CD4-positive, alpha-beta T cell (primary cell): ENCODE measurements at regions not wholly inside any gene's neighbourhood (a gene's known extent, or its start where the extent isn't known, plus 50 kb on each side); places are given as distances from the start of the nearest gene placed in this dataset.

Experiments
- ATAC-seq: fragments of 200-7000 bp; cut with Tn5 transposase; one replicate; pipeline ENCODE4 v1.10.0; 2022; ENCODE audit warnings: mild to moderate bottlenecking; ENCODE audit not compliant: poor library complexity
- CTCF ChIA-PET: fragments of 350-600 bp; sonication (Branson Sonifier 250); formaldehyde crosslinking; loops from one replicate; lab custom pipeline; 2021; ENCODE audit warnings: antibody characterized with exemption, inconsistent platforms; lab: Charles Lee
- POLR2A ChIA-PET: fragments of 350-600 bp; sonication (Branson Sonifier 250); formaldehyde crosslinking; loops from one replicate; lab custom pipeline; 2021; ENCODE audit warnings: antibody characterized with exemption, inconsistent platforms; lab: Charles Lee
- DNase-seq, 14 experiments: peaks; one replicate each; pipeline ENCODE4 v3.0.0-alpha.2; 2013 to 2020; ENCODE audit warnings: mixed read lengths in 2 of 14
- H3K27ac ChIP-seq, 2 donors: one replicate each; pipeline versions ENCODE4 v1.5.1 to v1.7.0; 2013; ENCODE audit warnings: low read length in 2 of 2, low read depth in 1 of 2, mild to moderate bottlenecking in 1 of 2
- H3K27me3 ChIP-seq, 2 experiments: 1 replicate in 1 of 2; 2 replicates in 1 of 2; pipeline versions ENCODE4 v1.6.1 to v1.7.0; 2013; ENCODE audit warnings: low read length in 2 of 2, control low read depth in 1 of 2, mild to moderate bottlenecking in 1 of 2, moderate library complexity in 1 of 2; ENCODE audit not compliant: insufficient read depth in 2 of 2, control insufficient read depth in 1 of 2
- H3K36me3 ChIP-seq: one replicate; pipeline ENCODE4 v1.6.1; 2013; ENCODE audit warnings: low read length, control low read depth; ENCODE audit not compliant: insufficient read depth
- H3K4me1 ChIP-seq: one replicate; pipeline ENCODE4 v1.6.1; 2013; ENCODE audit warnings: low read length, control low read depth; ENCODE audit not compliant: insufficient read depth
- H3K4me3 ChIP-seq: one replicate; pipeline ENCODE4 v1.5.1; 2013; ENCODE audit warnings: mild to moderate bottlenecking, low read length, moderate library complexity
- H3K9me3 ChIP-seq, 2 experiments: 1 replicate in 1 of 2; 2 replicates in 1 of 2; pipeline versions ENCODE4 v1.6.1 to v1.7.0; 2013; ENCODE audit warnings: low read length in 2 of 2, mild to moderate bottlenecking in 2 of 2, control low read depth in 1 of 2, moderate library complexity in 1 of 2; ENCODE audit not compliant: control insufficient read depth in 1 of 2, insufficient read depth in 1 of 2
- H3K27ac Mint-ChIP-seq: one replicate; pipeline ENCODE4 v1.8.0; 2020; ENCODE audit warnings: mixed read lengths
- H3K27me3 Mint-ChIP-seq: one replicate; pipeline ENCODE4 v1.8.0; 2021; ENCODE audit warnings: mixed read lengths
- H3K36me3 Mint-ChIP-seq: one replicate; pipeline ENCODE4 v1.8.0; 2021; ENCODE audit warnings: low read depth, mixed read lengths
- H3K4me1 Mint-ChIP-seq: one replicate; pipeline ENCODE4 v1.8.0; 2021; ENCODE audit warnings: low read depth, mixed read lengths
- H3K4me3 Mint-ChIP-seq: one replicate; pipeline ENCODE4 v1.8.0; 2020; ENCODE audit warnings: mild to moderate bottlenecking, mixed read lengths
- H3K9me3 Mint-ChIP-seq: one replicate; pipeline ENCODE4 v1.8.0; 2020; ENCODE audit warnings: mixed read lengths
- CTCF ChIP-seq: fragments of 200-600 bp; IDR thresholded peaks from one replicate; pipeline ENCODE4 v1.8.0; 2022; ENCODE audit warnings: antibody characterized with exemption, mild to moderate bottlenecking
- intact Hi-C, 2 experiments: fragments of 100-400 bp; cut with DNase I in 1 of 2; cut with micrococcal nuclease in 1 of 2; formaldehyde crosslinking; loops; one replicate each; pipeline versions ENCODE4 v1.15.1 to v1.9.0; 2023 to 2025; cut with DNase I, micrococcal nuclease

GRCh38 chr13:78787190-78787589, 128.2 kb upstream of the OBI1 start:
- ATAC-seq, result no peak
- H3K9me3 ChIP-seq, result no peaks in the 10 kb centered on the region
- peaks cover 2 to 32% of the 10 kb centered on the region in 2 experiments for H3K27me3 ChIP-seq
- H3K4me3 ChIP-seq, result no peak overlapping the region
- no peaks in the 10 kb centered on the region for H3K36me3 Mint-ChIP-seq
- TF ChIP-seq CTCF, result no peak
- no peak for DNase-seq
- no peaks in the 10 kb centered on the region for H3K4me1 Mint-ChIP-seq
- H3K4me1 ChIP-seq, result no peaks in the 10 kb centered on the region
- no peaks in the 10 kb centered on the region for H3K36me3 ChIP-seq
- POLR2A ChIA-PET, result no interaction called here
- intact Hi-C loops, result no loop called here
- H3K27ac ChIP-seq, result no peak overlapping the region
- no peak overlapping the region for H3K4me3 Mint-ChIP-seq
- CTCF ChIA-PET, result no interaction called here
- H3K27me3 Mint-ChIP-seq, result peaks cover 28% of the 10 kb centered on the region
- no peak overlapping the region for H3K27ac Mint-ChIP-seq
- H3K9me3 Mint-ChIP-seq, result no peaks in the 10 kb centered on the region

GRCh38 chr13:78786459-78786858, 127.5 kb upstream of the OBI1 start:
- H3K4me1 Mint-ChIP-seq, result no peaks in the 10 kb centered on the region
- TF ChIP-seq CTCF, result no peak
- H3K27ac Mint-ChIP-seq, result no peak overlapping the region
- no peak for DNase-seq
- no peak overlapping the region for H3K4me3 Mint-ChIP-seq
- Histone ChIP-seq H3K27ac (no peak overlapping the region), H3K4me1 (no peaks in the 10 kb centered on the region), H3K27me3 (peaks cover 2 to 32% of the 10 kb centered on the region in 2 experiments), H3K4me3 (no peak overlapping the region), H3K36me3 (no peaks in the 10 kb centered on the region), H3K9me3 (no peaks in the 10 kb centered on the region)
- intact Hi-C loops, result no loop called here
- ATAC-seq, result no peak
- peaks cover 29% of the 10 kb centered on the region for H3K27me3 Mint-ChIP-seq
- H3K36me3 Mint-ChIP-seq, result no peaks in the 10 kb centered on the region
- H3K9me3 Mint-ChIP-seq, result no peaks in the 10 kb centered on the region
- ChIA-PET CTCF (no interaction called here), POLR2A (no interaction called here)

- H3K9me3 ChIP-seq, result no peaks in the 10 kb centered on the region
- ChIA-PET CTCF (no interaction called here), POLR2A (no interaction called here)
- intact Hi-C loops, result no loop called here
- H3K9me3 Mint-ChIP-seq, result no peaks in the 10 kb centered on the region
- H3K36me3 Mint-ChIP-seq, result no peaks in the 10 kb centered on the region
- ATAC-seq (no peak), DNase-seq (no peak)
- no peak overlapping the region for H3K4me3 ChIP-seq
- H3K27ac Mint-ChIP-seq, result no peak overlapping the region
- peaks cover 0 to 32% of the 10 kb centered on the region in 2 experiments for H3K27me3 ChIP-seq
- H3K4me3 Mint-ChIP-seq, result no peak overlapping the region
- no peaks in the 10 kb centered on the region for H3K36me3 ChIP-seq
- no peak for TF ChIP-seq CTCF
- no peaks in the 10 kb centered on the region for H3K4me1 Mint-ChIP-seq
- peaks cover 35% of the 10 kb centered on the region for H3K27me3 Mint-ChIP-seq
- H3K27ac ChIP-seq, result no peak overlapping the region
- no peaks in the 10 kb centered on the region for H3K4me1 ChIP-seq
Observed at GRCh38 chr13:78785764-78786163, 126.8 kb upstream of the OBI1 start.
